HFFc6 (cell line): ENCODE measurements at regions not wholly inside any gene's neighbourhood (a gene's known extent, or its start where the extent isn't known, plus 50 kb on each side); places are given as distances from the start of the nearest gene placed in this dataset.
"Not testable (repeated sequence)": the region's sequence is repeated elsewhere in the genome, so short reads cannot be mapped to it uniquely, and the experiment has no call there.

Source experiments
- DNase-seq: peaks from one replicate; pipeline ENCODE4 v3.0.0-alpha.2; 2018
- H3K27ac Mint-ChIP-seq: 2 replicates; pipeline ENCODE4 v1.8.0; 2020; ENCODE audit warnings: mild to moderate bottlenecking, mixed read lengths
- H3K27me3 Mint-ChIP-seq: 2 replicates; pipeline ENCODE4 v1.8.0; 2021; ENCODE audit warnings: mild to moderate bottlenecking, moderate library complexity, mixed read lengths; ENCODE audit not compliant: insufficient read depth
- H3K36me3 Mint-ChIP-seq: 2 replicates; pipeline ENCODE4 v1.8.0; 2021; ENCODE audit warnings: low read depth, mixed read lengths
- H3K4me1 Mint-ChIP-seq: 2 replicates; pipeline ENCODE4 v1.8.0; 2020; ENCODE audit warnings: low read depth, mixed read lengths
- H3K4me3 Mint-ChIP-seq: 2 replicates; pipeline ENCODE4 v1.8.0; 2020; ENCODE audit warnings: mild to moderate bottlenecking, moderate library complexity, mixed read lengths
- H3K9me3 Mint-ChIP-seq: 2 replicates; pipeline ENCODE4 v1.8.0; 2020; ENCODE audit warnings: mild to moderate bottlenecking, mixed read lengths
- CTCF ChIP-seq: fragments of 200-600 bp; sonication (generic); IDR thresholded peaks from 2 replicates; pipeline ENCODE4 v1.5.0; 2021; ENCODE audit warnings: antibody characterized with exemption, mild to moderate bottlenecking

DNA sequence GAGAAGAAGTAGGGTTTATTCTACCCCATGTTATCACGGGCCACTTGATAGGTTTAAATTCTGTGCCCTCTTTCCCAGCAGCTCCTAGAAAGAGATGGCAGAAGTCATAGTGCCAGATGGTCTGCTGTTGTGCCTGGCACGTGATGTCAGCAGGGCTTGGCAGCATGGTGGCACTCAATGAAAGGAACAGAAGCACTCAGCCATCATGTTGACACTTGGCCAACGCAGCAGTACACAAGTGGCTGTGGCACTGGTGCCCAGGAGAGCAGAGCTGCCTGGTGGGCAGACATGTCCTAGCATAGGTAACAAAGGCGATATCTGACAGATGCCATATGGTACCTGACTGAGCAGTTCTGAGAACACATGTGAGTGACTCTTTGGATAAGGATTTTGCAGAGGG, 796.4 kb upstream of the ACO1 start:
- peaks cover 6% of the 10 kb centered on the region for H3K36me3 Mint-ChIP-seq
- no peak overlapping the region for H3K27ac Mint-ChIP-seq
- peaks cover 19% of the 10 kb centered on the region for H3K9me3 Mint-ChIP-seq

DNA sequence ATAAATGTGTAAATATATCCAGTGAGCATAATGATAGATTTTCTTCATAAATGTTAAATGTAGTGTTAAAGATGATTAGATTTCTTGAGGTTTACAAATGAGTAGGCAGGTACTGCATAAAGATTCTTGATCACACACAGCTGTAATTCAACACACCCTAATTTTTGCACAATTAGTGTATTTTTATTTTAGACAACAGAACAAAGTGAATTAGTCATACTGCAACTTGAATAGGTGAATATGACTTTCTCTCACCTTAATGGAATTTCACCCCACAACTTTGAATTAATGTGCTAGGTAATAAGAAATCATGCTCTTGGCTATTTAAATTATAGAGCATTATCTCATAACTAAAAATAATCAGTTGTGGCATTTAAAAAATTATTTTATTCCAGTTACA, 795.7 kb upstream of the ACO1 start:
- peaks cover 6% of the 10 kb centered on the region for H3K36me3 Mint-ChIP-seq
- no peak for DNase-seq
- TF ChIP-seq CTCF = no peak
- no peak overlapping the region for H3K27ac Mint-ChIP-seq
- H3K9me3 Mint-ChIP-seq = peaks cover 14% of the 10 kb centered on the region
- H3K27me3 Mint-ChIP-seq = no peaks in the 10 kb centered on the region
- H3K4me3 Mint-ChIP-seq = no peak overlapping the region
- no peaks in the 10 kb centered on the region for H3K4me1 Mint-ChIP-seq

More for the DNA sequence above, 796.4 kb upstream of the ACO1 start:
- Mint-ChIP-seq H3K4me1 (no peaks in the 10 kb centered on the region), H3K27me3 (no peaks in the 10 kb centered on the region), H3K4me3 (no peak overlapping the region)
- TF ChIP-seq CTCF = no peak
- no peak for DNase-seq

- DNase-seq = no peak
- TF ChIP-seq CTCF = no peak
Measured at GRCh38 chr9:31590091-31590490, 794.4 kb upstream of the ACO1 start.

GRCh38 chr9:31597086-31597485, 787.4 kb upstream of the ACO1 start:
- H3K4me3 Mint-ChIP-seq, H3K36me3 Mint-ChIP-seq, H3K9me3 Mint-ChIP-seq, H3K27ac Mint-ChIP-seq, H3K27me3 Mint-ChIP-seq, H3K4me1 Mint-ChIP-seq, DNase-seq: not testable (repeated sequence)

More at GRCh38 chr9:31590091-31590490, 794.4 kb upstream of the ACO1 start:
- Mint-ChIP-seq H3K36me3 (peaks cover 6% of the 10 kb centered on the region), H3K9me3 (peaks cover 13% of the 10 kb centered on the region), H3K4me3 (no peak overlapping the region), H3K4me1 (no peaks in the 10 kb centered on the region), H3K27ac (no peak overlapping the region), H3K27me3 (no peaks in the 10 kb centered on the region)

DNA sequence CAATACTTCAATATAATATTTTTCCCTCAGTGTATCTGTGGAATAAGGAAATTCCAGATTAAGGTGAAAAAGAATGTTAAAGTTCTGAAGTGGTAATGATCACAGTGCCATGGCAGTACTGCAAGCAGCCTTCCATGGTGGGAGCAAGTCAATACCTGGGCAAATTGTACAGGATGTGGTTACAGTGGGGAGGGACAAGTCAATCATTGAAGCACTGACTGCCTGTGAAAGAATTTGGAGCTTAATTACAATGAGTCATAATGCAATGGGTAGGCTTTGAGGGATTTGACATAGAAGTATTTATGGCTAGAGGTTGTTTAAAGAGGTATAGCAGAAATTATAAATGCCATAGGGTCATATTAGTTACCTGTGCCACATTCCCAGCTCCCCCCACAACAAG, 786.5 kb upstream of the ACO1 start:
- H3K9me3 Mint-ChIP-seq = peaks cover 5% of the 10 kb centered on the region
- H3K4me1 Mint-ChIP-seq = no peaks in the 10 kb centered on the region
- H3K4me3 Mint-ChIP-seq = no peak overlapping the region
- no peak for TF ChIP-seq CTCF
- H3K36me3 Mint-ChIP-seq = no peaks in the 10 kb centered on the region
- no peak for DNase-seq
- H3K27ac Mint-ChIP-seq = no peak overlapping the region
- H3K27me3 Mint-ChIP-seq = no peaks in the 10 kb centered on the region

DNA sequence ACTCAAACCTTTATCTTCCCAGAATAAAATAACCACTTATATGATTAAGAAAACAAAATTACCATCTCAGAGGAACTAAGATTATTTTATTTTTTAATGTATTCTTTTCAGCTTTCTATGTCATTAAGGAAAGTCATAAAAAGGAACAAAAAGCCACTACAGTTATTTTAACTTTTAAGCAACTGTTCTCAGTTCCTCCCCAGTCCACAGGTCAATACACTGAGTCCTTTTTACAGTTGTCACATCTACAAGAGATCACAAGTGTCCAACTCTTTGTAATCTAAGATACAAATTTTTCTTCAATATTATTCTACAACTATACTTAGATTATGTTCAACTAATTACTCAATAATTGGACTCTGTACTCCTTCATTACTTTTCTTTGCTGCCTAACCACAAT, 782.8 kb upstream of the ACO1 start:
- DNase-seq = no peak
- no peaks in the 10 kb centered on the region; the same call in 1 of the 2 replicates for H3K27me3 Mint-ChIP-seq
- peaks cover 11% of the 10 kb centered on the region for H3K9me3 Mint-ChIP-seq
- no peaks in the 10 kb centered on the region for H3K4me1 Mint-ChIP-seq
- H3K27ac Mint-ChIP-seq = no peak overlapping the region
- TF ChIP-seq CTCF = no peak
- no peak overlapping the region for H3K4me3 Mint-ChIP-seq
- no peaks in the 10 kb centered on the region for H3K36me3 Mint-ChIP-seq
